ENCODE measurements at regions not wholly inside any gene's neighbourhood (a gene's known extent, or its start where the extent isn't known, plus 50 kb on each side); places are given as distances from the start of the nearest gene placed in this dataset.

DNA sequence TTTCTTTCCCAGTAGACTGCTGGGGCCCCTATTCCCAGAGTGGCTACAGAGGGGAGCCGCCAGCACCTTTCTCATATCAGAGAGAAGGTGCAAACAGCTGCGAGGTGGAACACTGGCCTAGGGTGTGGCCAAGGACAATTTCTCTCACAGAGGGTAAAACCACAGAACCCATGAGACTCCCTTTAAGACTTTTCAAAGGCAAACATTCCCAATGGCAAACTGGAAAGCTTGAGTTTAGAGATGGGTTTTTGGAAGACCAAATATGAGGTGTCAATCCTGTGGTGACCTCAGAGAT, 335.1 kb upstream of the PIK3R1 start:
- no peak for TF ChIP-seq CTCF (IDR thresholded peaks at IDR 0.05)
- CTCF ChIA-PET: no interaction called here
- Mint-ChIP-seq H3K9me3 (no peaks in the 10 kb centered on the region), H3K4me1 (no peaks in the 10 kb centered on the region), H3K27ac (no peak overlapping the region), H3K27me3 (peaks cover 8% of the 10 kb centered on the region), H3K4me3 (no peak overlapping the region), H3K36me3 (ENCODE audit: low read depth) (no peaks in the 10 kb centered on the region)
- no peak for ATAC-seq (ENCODE audit: low read depth)
- DNase-seq: no peak
- POLR2A ChIA-PET: no interaction called here
- intact Hi-C loops (cut with micrococcal nuclease): no loop called here

DNA sequence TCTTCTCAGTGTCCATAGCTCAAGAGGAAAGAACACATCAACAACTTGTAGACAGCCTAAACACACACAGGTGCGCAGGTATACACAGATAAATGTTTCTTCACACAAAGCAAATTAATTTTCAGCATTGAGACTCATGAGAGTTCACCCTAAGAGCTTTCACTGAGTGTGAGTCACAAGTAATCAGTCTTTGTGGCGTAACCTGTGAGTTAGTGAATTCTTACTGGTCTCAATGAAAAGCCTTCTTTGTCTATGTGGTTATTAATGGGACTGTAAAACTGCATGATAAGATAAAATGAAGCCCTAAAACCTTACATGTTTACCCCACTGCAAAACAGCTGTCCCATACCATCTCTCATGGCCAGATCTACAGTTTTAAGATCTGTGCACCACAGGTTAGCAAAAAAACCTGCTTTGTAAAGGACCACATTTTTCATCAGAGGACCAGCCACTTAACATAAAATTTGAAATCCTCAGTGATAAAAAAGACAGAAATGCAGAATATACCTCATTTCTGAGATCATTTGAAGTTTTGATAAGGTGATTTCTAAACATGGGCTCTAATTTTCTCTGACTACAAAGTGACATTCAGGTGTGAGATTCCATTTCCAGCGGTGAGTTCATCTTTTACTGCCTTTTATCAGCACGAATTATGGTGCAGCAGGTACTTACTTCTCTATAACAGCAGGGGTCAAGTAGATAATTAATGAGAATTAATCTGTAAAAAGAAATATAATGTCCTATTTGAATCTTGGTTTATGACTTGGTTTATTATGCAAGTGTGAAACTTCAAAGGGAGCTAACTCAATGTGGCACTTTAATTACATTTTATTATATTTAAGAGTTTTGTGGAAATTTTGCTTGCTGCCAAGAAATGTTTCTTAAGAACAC, 335.7 kb upstream of the PIK3R1 start:
- H3K36me3 Mint-ChIP-seq (ENCODE audit: low read depth): no peaks in the 10 kb centered on the region
- DNase-seq (no peak), ATAC-seq (ENCODE audit: low read depth) (no peak)
- H3K4me3 Mint-ChIP-seq: no peak overlapping the region
- ChIA-PET POLR2A (no interaction called here), CTCF (no interaction called here)
- H3K4me1 Mint-ChIP-seq: no peaks in the 10 kb centered on the region
- peaks cover 8% of the 10 kb centered on the region for H3K27me3 Mint-ChIP-seq
- no peak for TF ChIP-seq CTCF (IDR thresholded peaks at IDR 0.05)
- H3K9me3 Mint-ChIP-seq: no peaks in the 10 kb centered on the region
- intact Hi-C loops (cut with micrococcal nuclease): no loop called here
- no peak overlapping the region for H3K27ac Mint-ChIP-seq

DNA sequence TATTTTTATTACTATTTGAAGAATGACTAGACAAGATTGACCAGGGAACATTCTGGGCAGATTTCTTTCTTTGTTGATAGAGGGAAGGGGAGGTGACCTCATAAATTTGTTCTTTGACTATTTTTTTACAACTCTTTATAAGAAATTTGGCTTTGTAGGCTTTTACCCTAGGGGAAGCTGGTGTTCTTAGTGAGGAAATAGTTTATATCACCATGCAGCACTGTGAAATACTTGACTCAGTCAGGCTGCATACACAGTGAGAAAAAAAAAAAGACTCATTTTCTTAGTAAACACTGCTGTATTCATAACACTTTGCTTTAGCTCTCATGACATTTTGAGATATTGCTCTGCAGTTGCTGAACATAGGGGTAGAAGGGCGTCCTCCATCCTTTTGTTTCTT, 336.6 kb upstream of the PIK3R1 start:
- intact Hi-C loops (cut with micrococcal nuclease): no loop called here
- Mint-ChIP-seq H3K27me3 (peaks cover 8% of the 10 kb centered on the region), H3K4me3 (no peak overlapping the region), H3K4me1 (no peaks in the 10 kb centered on the region), H3K27ac (no peak overlapping the region), H3K36me3 (ENCODE audit: low read depth) (no peaks in the 10 kb centered on the region), H3K9me3 (no peaks in the 10 kb centered on the region)
- ChIA-PET POLR2A (no interaction called here), CTCF (no interaction called here)
- TF ChIP-seq CTCF (IDR thresholded peaks at IDR 0.05): no peak
- DNase-seq (no peak), ATAC-seq (ENCODE audit: low read depth) (no peak)

DNA sequence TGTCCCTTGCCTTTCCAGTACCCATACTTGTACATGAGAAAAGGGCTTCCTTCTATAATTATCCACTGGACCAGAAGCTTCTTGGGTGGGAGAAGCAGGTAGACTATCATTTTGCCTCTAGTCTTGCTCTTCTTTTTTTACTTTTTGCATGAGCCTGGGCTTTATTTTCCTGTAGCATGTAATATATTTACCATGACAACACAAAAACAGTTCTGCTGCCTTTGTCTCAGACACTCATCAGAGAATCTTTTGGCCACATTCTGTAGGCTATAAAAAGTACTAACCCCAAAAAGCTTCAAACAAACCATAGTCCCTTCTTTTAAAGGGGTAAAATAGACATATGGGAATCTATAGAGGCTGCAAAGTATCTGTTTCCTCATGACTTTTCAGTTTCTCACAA, 339.2 kb upstream of the PIK3R1 start:
- no peak for ATAC-seq (ENCODE audit: low read depth)
- Mint-ChIP-seq H3K9me3 (no peaks in the 10 kb centered on the region), H3K27me3 (peaks cover 8% of the 10 kb centered on the region), H3K36me3 (ENCODE audit: low read depth) (no peaks in the 10 kb centered on the region), H3K27ac (no peak overlapping the region), H3K4me1 (no peaks in the 10 kb centered on the region), H3K4me3 (no peak overlapping the region)
- DNase-seq: no peak
- POLR2A ChIA-PET: no interaction called here
- intact Hi-C loops (cut with micrococcal nuclease): no loop called here
- CTCF ChIA-PET: no interaction called here
- no peak for TF ChIP-seq CTCF (IDR thresholded peaks at IDR 0.05)

DNA sequence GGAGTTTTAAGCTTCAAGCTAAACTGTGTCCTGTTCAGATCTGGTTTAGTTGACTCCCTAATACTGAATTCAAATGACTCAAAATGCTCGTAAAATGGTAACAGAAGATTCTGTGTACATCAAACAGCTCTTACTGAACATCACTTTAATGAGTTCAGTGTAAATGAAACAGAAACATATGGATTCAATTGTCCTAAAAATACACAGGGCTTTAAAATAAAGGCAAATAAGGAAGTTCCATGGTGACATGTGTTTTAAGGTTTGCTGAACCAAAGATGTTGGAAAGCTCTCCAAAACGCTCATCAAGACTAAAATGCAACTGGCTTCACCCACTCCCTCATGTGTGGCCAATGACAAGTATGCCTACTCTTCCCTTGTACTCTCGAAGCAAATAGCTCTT, 340.0 kb upstream of the PIK3R1 start:
- DNase-seq (no peak), ATAC-seq (ENCODE audit: low read depth) (no peak)
- ChIA-PET CTCF (no interaction called here), POLR2A (no interaction called here)
- no peak overlapping the region for H3K4me3 Mint-ChIP-seq
- no peak for TF ChIP-seq CTCF (IDR thresholded peaks at IDR 0.05)
- H3K27ac Mint-ChIP-seq: no peak overlapping the region
- H3K27me3 Mint-ChIP-seq: peaks cover 8% of the 10 kb centered on the region
- no peaks in the 10 kb centered on the region for H3K9me3 Mint-ChIP-seq
- no peaks in the 10 kb centered on the region for H3K4me1 Mint-ChIP-seq
- H3K36me3 Mint-ChIP-seq (ENCODE audit: low read depth): no peaks in the 10 kb centered on the region
- intact Hi-C loops (cut with micrococcal nuclease): no loop called here

Data from activated B cell treated with CpG ODN at 0.5 μM for 24 hours (primary cell).